CD4-positive, alpha-beta T cell (primary cell): ENCODE measurements at regions not wholly inside any gene's neighbourhood (a gene's known extent, or its start where the extent isn't known, plus 50 kb on each side); places are given as distances from the start of the nearest gene placed in this dataset.
"Not testable (repeated sequence)": the region's sequence is repeated elsewhere in the genome, so short reads cannot be mapped to it uniquely, and the experiment has no call there.

ENCODE experiments used
- ATAC-seq: fragments of 200-7000 bp; cut with Tn5 transposase; one replicate; pipeline ENCODE4 v1.10.0; 2022; ENCODE audit warnings: mild to moderate bottlenecking; ENCODE audit not compliant: poor library complexity
- CTCF ChIA-PET: fragments of 350-600 bp; sonication (Branson Sonifier 250); formaldehyde crosslinking; loops from one replicate; lab custom pipeline; 2021; ENCODE audit warnings: antibody characterized with exemption, inconsistent platforms; lab: Charles Lee
- POLR2A ChIA-PET: fragments of 350-600 bp; sonication (Branson Sonifier 250); formaldehyde crosslinking; loops from one replicate; lab custom pipeline; 2021; ENCODE audit warnings: antibody characterized with exemption, inconsistent platforms; lab: Charles Lee
- DNase-seq, 14 experiments: peaks; one replicate each; pipeline ENCODE4 v3.0.0-alpha.2; 2013 to 2020; ENCODE audit warnings: mixed read lengths in 2 of 14
- H3K27ac ChIP-seq, 2 donors: one replicate each; pipeline versions ENCODE4 v1.5.1 to v1.7.0; 2013; ENCODE audit warnings: low read length in 2 of 2, low read depth in 1 of 2, mild to moderate bottlenecking in 1 of 2
- H3K27me3 ChIP-seq, 2 experiments: 1 replicate in 1 of 2; 2 replicates in 1 of 2; pipeline versions ENCODE4 v1.6.1 to v1.7.0; 2013; ENCODE audit warnings: low read length in 2 of 2, control low read depth in 1 of 2, mild to moderate bottlenecking in 1 of 2, moderate library complexity in 1 of 2; ENCODE audit not compliant: insufficient read depth in 2 of 2, control insufficient read depth in 1 of 2
- H3K36me3 ChIP-seq: one replicate; pipeline ENCODE4 v1.6.1; 2013; ENCODE audit warnings: low read length, control low read depth; ENCODE audit not compliant: insufficient read depth
- H3K4me1 ChIP-seq: one replicate; pipeline ENCODE4 v1.6.1; 2013; ENCODE audit warnings: low read length, control low read depth; ENCODE audit not compliant: insufficient read depth
- H3K4me3 ChIP-seq: one replicate; pipeline ENCODE4 v1.5.1; 2013; ENCODE audit warnings: mild to moderate bottlenecking, low read length, moderate library complexity
- H3K9me3 ChIP-seq, 2 experiments: 1 replicate in 1 of 2; 2 replicates in 1 of 2; pipeline versions ENCODE4 v1.6.1 to v1.7.0; 2013; ENCODE audit warnings: low read length in 2 of 2, mild to moderate bottlenecking in 2 of 2, control low read depth in 1 of 2, moderate library complexity in 1 of 2; ENCODE audit not compliant: control insufficient read depth in 1 of 2, insufficient read depth in 1 of 2
- H3K27ac Mint-ChIP-seq: one replicate; pipeline ENCODE4 v1.8.0; 2020; ENCODE audit warnings: mixed read lengths
- H3K27me3 Mint-ChIP-seq: one replicate; pipeline ENCODE4 v1.8.0; 2021; ENCODE audit warnings: mixed read lengths
- H3K36me3 Mint-ChIP-seq: one replicate; pipeline ENCODE4 v1.8.0; 2021; ENCODE audit warnings: low read depth, mixed read lengths
- H3K4me1 Mint-ChIP-seq: one replicate; pipeline ENCODE4 v1.8.0; 2021; ENCODE audit warnings: low read depth, mixed read lengths
- H3K4me3 Mint-ChIP-seq: one replicate; pipeline ENCODE4 v1.8.0; 2020; ENCODE audit warnings: mild to moderate bottlenecking, mixed read lengths
- H3K9me3 Mint-ChIP-seq: one replicate; pipeline ENCODE4 v1.8.0; 2020; ENCODE audit warnings: mixed read lengths
- CTCF ChIP-seq: fragments of 200-600 bp; IDR thresholded peaks from one replicate; pipeline ENCODE4 v1.8.0; 2022; ENCODE audit warnings: antibody characterized with exemption, mild to moderate bottlenecking
- intact Hi-C, 2 experiments: fragments of 100-400 bp; cut with DNase I in 1 of 2; cut with micrococcal nuclease in 1 of 2; formaldehyde crosslinking; loops; one replicate each; pipeline versions ENCODE4 v1.15.1 to v1.9.0; 2023 to 2025; cut with DNase I, micrococcal nuclease

GRCh38 chr3:6492306-6492705 lies 368.6 kb upstream of the GRM7 start:
- Mint-ChIP-seq H3K4me1 (no peaks in the 10 kb centered on the region), H3K4me3 (no peak overlapping the region), H3K27ac (no peak overlapping the region), H3K9me3 (peaks cover 6% of the 10 kb centered on the region), H3K36me3 (no peaks in the 10 kb centered on the region), H3K27me3 (no peaks in the 10 kb centered on the region)
- Histone ChIP-seq H3K4me3 (no peak overlapping the region), H3K4me1 (no peaks in the 10 kb centered on the region), H3K27ac (no peak overlapping the region), H3K27me3 (no peaks in the 10 kb centered on the region), H3K9me3 (peaks cover 0 to 3% of the 10 kb centered on the region in 2 experiments), H3K36me3 (no peaks in the 10 kb centered on the region)
- TF ChIP-seq CTCF, result no peak
- intact Hi-C loops, result no loop called here
- ChIA-PET CTCF (no interaction called here), POLR2A (no interaction called here)
- ATAC-seq (no peak), DNase-seq (no peak)

- H3K9me3 Mint-ChIP-seq, result peaks cover 18% of the 10 kb centered on the region
- H3K36me3 Mint-ChIP-seq, H3K4me1 ChIP-seq, H3K4me3 ChIP-seq, H3K27ac ChIP-seq, H3K27ac Mint-ChIP-seq, DNase-seq, H3K9me3 ChIP-seq, CTCF ChIA-PET, H3K36me3 ChIP-seq, POLR2A ChIA-PET, H3K4me1 Mint-ChIP-seq, ATAC-seq, H3K27me3 ChIP-seq, H3K4me3 Mint-ChIP-seq, intact Hi-C loops, H3K27me3 Mint-ChIP-seq: not testable (repeated sequence)
Measured at GRCh38 chr3:6498944-6499343, 362.0 kb upstream of the GRM7 start.

- H3K27me3 ChIP-seq, result no peaks in the 10 kb centered on the region
- CTCF ChIA-PET, result no interaction called here
- H3K27me3 Mint-ChIP-seq, result no peaks in the 10 kb centered on the region
- intact Hi-C loops, result no loop called here
- no peaks in the 10 kb centered on the region for H3K36me3 ChIP-seq
- no peak overlapping the region for H3K4me3 Mint-ChIP-seq
- POLR2A ChIA-PET, result no interaction called here
- no peaks in the 10 kb centered on the region for H3K36me3 Mint-ChIP-seq
- no peaks in the 10 kb centered on the region for H3K4me1 Mint-ChIP-seq
- ATAC-seq, result no peak
- no peak overlapping the region for H3K4me3 ChIP-seq
- peaks cover 0 to 9% of the 10 kb centered on the region in 2 experiments for H3K9me3 ChIP-seq
- H3K4me1 ChIP-seq, result no peaks in the 10 kb centered on the region
- peaks cover 24% of the 10 kb centered on the region for H3K9me3 Mint-ChIP-seq
- H3K27ac ChIP-seq, result no peak overlapping the region
- DNase-seq, result no peak
- TF ChIP-seq CTCF, result no peak
- no peak overlapping the region for H3K27ac Mint-ChIP-seq
Measured at GRCh38 chr3:6504347-6504746, 356.6 kb upstream of the GRM7 start.

GRCh38 chr3:6504834-6505233 lies 356.1 kb upstream of the GRM7 start:
- POLR2A ChIA-PET, result no interaction called here
- no peak overlapping the region for H3K27ac ChIP-seq
- H3K4me1 Mint-ChIP-seq, result no peaks in the 10 kb centered on the region
- no peak overlapping the region for H3K4me3 Mint-ChIP-seq
- no peak for TF ChIP-seq CTCF
- H3K27me3 Mint-ChIP-seq, result no peaks in the 10 kb centered on the region
- H3K4me1 ChIP-seq, result no peaks in the 10 kb centered on the region
- H3K36me3 ChIP-seq, result no peaks in the 10 kb centered on the region
- intact Hi-C loops, result no loop called here
- H3K27me3 ChIP-seq, result no peaks in the 10 kb centered on the region
- H3K4me3 ChIP-seq, result no peak overlapping the region
- no peak for DNase-seq
- H3K36me3 Mint-ChIP-seq, result no peaks in the 10 kb centered on the region
- peaks cover 24% of the 10 kb centered on the region for H3K9me3 Mint-ChIP-seq
- ATAC-seq, result no peak
- CTCF ChIA-PET, result no interaction called here
- H3K9me3 ChIP-seq, result peaks cover 0 to 9% of the 10 kb centered on the region in 2 experiments
- no peak overlapping the region for H3K27ac Mint-ChIP-seq
